ENCODE measurements at regions not wholly inside any gene's neighbourhood (a gene's known extent, or its start where the extent isn't known, plus 50 kb on each side); places are given as distances from the start of the nearest gene placed in this dataset.

- Histone ChIP-seq H2AFZ (ENCODE audit: low read depth, low read length) (no peak overlapping the region), H3K4me3 (ENCODE audit: low read length) (no peak overlapping the region), H3K27ac (ENCODE audit: low read length) (no peak overlapping the region), H3K27me3 (ENCODE audit: low read depth, low read length) (no peaks in the 10 kb centered on the region; the same call in 1 of the 2 replicates), H3K36me3 (replicated peaks; ENCODE audit: low read depth, low read length) (no peaks in the 10 kb centered on the region), H3K4me2 (ENCODE audit: low read length) (no peak overlapping the region), H3K9me3 (ENCODE audit: insufficient read depth, low read length) (no peaks in the 10 kb centered on the region), H3K9ac (ENCODE audit: low read length) (no peak overlapping the region), H3K79me2 (ENCODE audit: low read length) (no peaks in the 10 kb centered on the region), H3K4me1 (ENCODE audit: low read length) (peaks cover 48% of the 10 kb centered on the region), H4K20me1 (ENCODE audit: insufficient read depth, low read length) (no peaks in the 10 kb centered on the region)
- TF ChIP-seq EZH2phosphoT487 (IDR thresholded peaks at IDR 0.05; ENCODE audit: low read depth) (no peak), CTCF (IDR thresholded peaks at IDR 0.05; ENCODE audit: low read depth, low read length) (no peak)
Observed at GRCh38 chr6:156689656-156690055, 87.5 kb upstream of the ARID1B start.

- Histone ChIP-seq H3K4me3 (ENCODE audit: low read length) (no peak overlapping the region), H3K4me2 (ENCODE audit: low read length) (no peak overlapping the region), H3K9ac (ENCODE audit: low read length) (no peak overlapping the region), H2AFZ (ENCODE audit: low read depth, low read length) (no peak overlapping the region), H3K79me2 (ENCODE audit: low read length) (no peaks in the 10 kb centered on the region), H3K9me3 (ENCODE audit: insufficient read depth, low read length) (no peaks in the 10 kb centered on the region), H3K36me3 (replicated peaks; ENCODE audit: low read depth, low read length) (no peaks in the 10 kb centered on the region), H3K4me1 (ENCODE audit: low read length) (peaks cover 42% of the 10 kb centered on the region), H3K27me3 (ENCODE audit: low read depth, low read length) (no peaks in the 10 kb centered on the region; the same call in 1 of the 2 replicates), H3K27ac (ENCODE audit: low read length) (no peak overlapping the region), H4K20me1 (ENCODE audit: insufficient read depth, low read length) (no peaks in the 10 kb centered on the region)
- TF ChIP-seq CTCF (IDR thresholded peaks at IDR 0.05; ENCODE audit: low read depth, low read length) (no peak), EZH2phosphoT487 (IDR thresholded peaks at IDR 0.05; ENCODE audit: low read depth) (no peak)
Observed at GRCh38 chr6:156688620-156688971, 88.6 kb upstream of the ARID1B start.

DNA sequence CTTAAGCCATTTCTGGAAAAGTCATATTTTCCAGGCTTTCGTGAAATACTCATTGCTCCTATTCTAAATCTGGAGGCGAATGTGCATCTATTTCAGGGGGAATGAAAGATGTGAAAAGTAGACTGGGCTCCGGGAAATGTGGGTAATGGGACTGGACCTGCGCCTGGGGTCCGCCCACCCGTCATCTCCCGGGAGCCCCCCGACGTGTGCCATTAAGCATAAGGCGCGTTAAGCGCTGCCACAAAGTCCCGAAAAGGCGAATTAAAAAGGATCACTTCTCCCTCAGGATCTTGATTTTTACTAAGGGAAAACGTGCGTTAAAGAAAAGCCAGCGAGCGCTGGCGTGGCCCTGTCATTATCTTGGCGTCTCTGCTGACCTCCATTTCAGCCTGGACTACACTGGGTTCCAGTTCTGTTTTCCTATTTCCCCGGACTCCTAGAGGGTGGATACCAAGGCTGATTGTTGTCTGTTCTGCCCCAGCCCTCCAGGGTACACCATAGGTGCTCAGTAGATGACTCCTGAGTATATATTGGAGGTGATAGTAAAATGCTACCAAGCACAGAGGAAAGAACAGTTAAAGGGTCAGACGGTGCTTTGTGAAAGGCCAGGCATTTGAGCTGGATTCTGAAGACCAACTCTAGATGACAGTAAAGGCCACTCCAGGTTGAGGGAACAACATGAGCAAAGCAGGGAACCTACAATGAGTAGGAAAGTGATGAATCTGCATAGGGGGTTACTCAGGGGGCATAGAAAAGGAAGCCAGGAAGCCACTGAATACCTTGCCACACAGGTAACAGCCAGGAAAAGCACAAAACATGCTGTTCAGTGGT is 89.2 kb upstream of the ARID1B start:
- Histone ChIP-seq H4K20me1 (ENCODE audit: insufficient read depth, low read length) (no peaks in the 10 kb centered on the region), H3K4me2 (ENCODE audit: low read length) (peak overlapping the region; percentile 98), H3K27ac (ENCODE audit: low read length) (peak overlapping the region; percentile 36), H3K27me3 (ENCODE audit: low read depth, low read length) (no peaks in the 10 kb centered on the region; the same call in 1 of the 2 replicates), H3K79me2 (ENCODE audit: low read length) (no peaks in the 10 kb centered on the region), H3K4me1 (ENCODE audit: low read length) (peaks cover 42% of the 10 kb centered on the region), H3K9ac (ENCODE audit: low read length) (peak overlapping the region; percentile 73), H2AFZ (ENCODE audit: low read depth, low read length) (peak overlapping the region; percentile 80), H3K36me3 (replicated peaks; ENCODE audit: low read depth, low read length) (no peaks in the 10 kb centered on the region), H3K9me3 (ENCODE audit: insufficient read depth, low read length) (no peaks in the 10 kb centered on the region), H3K4me3 (ENCODE audit: low read length) (peak overlapping the region; percentile 82)
- TF ChIP-seq CTCF (IDR thresholded peaks at IDR 0.05; ENCODE audit: low read depth, low read length), result no peak
- TF ChIP-seq EZH2phosphoT487 (IDR thresholded peaks at IDR 0.05; ENCODE audit: low read depth), result no peak

DNA sequence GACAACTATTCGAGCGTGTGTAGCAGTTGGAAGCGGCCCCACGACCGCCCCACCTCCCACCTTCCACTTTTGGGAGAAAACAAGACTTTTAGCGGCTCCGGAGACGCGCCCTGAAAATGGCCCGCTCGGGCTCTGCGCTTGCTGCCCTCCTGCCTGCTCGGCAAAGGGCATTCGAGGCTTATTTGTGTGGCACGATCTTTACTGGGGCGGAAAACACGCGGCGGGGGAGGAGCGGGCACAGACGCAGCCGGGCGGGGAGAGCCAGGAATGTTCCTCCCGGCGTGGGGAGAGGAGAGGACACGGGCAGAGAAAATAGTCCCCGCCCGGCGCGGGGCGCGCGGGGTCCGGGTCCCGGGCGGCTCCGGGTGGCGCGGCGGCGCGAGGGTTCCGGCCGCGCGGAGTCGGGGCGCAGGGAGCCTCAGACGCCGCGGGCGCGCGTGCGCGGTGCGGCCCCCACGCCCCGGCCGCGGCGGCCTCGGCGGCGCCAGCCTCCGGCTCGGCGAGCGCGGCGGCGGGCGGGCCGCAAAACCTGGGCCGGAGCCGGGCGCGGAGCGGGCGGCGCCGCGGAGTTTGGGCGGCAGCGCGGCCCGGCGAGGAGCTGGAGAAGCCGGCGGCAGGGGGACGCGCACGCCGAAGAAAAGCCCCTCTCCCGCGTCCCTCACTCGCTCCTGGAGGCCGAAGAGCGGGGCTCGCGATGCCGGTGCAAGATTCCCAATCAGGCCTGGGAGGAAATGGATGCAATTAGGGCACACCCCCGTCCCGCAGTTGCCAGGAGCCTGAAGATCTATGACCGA is 90.0 kb upstream of the ARID1B start:
- H3K79me2 ChIP-seq (ENCODE audit: low read length), result no peaks in the 10 kb centered on the region
- peak overlapping the region; percentile 86 for H3K4me3 ChIP-seq (ENCODE audit: low read length)
- H3K9me3 ChIP-seq (ENCODE audit: insufficient read depth, low read length), result no peaks in the 10 kb centered on the region
- TF ChIP-seq EZH2phosphoT487 (IDR thresholded peaks at IDR 0.05; ENCODE audit: low read depth) (no peak), CTCF (IDR thresholded peaks at IDR 0.05; ENCODE audit: low read depth, low read length) (no peak)
- H3K4me1 ChIP-seq (ENCODE audit: low read length), result peaks cover 39% of the 10 kb centered on the region
- H3K4me2 ChIP-seq (ENCODE audit: low read length), result peak overlapping the region; percentile 98
- peak overlapping the region; percentile 95 for H3K9ac ChIP-seq (ENCODE audit: low read length)
- H2AFZ ChIP-seq (ENCODE audit: low read depth, low read length), result peak overlapping the region; percentile 80
- no peaks in the 10 kb centered on the region for H4K20me1 ChIP-seq (ENCODE audit: insufficient read depth, low read length)
- H3K27me3 ChIP-seq (ENCODE audit: low read depth, low read length), result no peaks in the 10 kb centered on the region; the same call in 1 of the 2 replicates
- H3K27ac ChIP-seq (ENCODE audit: low read length), result peak overlapping the region; percentile 76
- no peaks in the 10 kb centered on the region for H3K36me3 ChIP-seq (replicated peaks; ENCODE audit: low read depth, low read length)
